ENCODE measurements at regions not wholly inside any gene's neighbourhood (a gene's known extent, or its start where the extent isn't known, plus 50 kb on each side); places are given as distances from the start of the nearest gene placed in this dataset.
A peak's percentile ranks its signal among the peaks of the same experiment; 100 is the strongest.

GRCh38 chr7:155972247-155972646 lies 160.0 kb upstream of the SHH start:
- H3K4me3 Mint-ChIP-seq: no peak overlapping the region
- DNase-seq: peak; percentile 4
- no peaks in the 10 kb centered on the region for H3K9me3 Mint-ChIP-seq (ENCODE audit: low read depth)
- no peak overlapping the region for H3K27ac Mint-ChIP-seq
- no peaks in the 10 kb centered on the region for H3K4me1 Mint-ChIP-seq
- CTCF ChIA-PET: no interaction called here
- ATAC-seq: no peak
- peaks cover 9% of the 10 kb centered on the region for H3K27me3 Mint-ChIP-seq
- no peaks in the 10 kb centered on the region for H3K36me3 Mint-ChIP-seq

- CTCF ChIA-PET: no interaction called here
- Mint-ChIP-seq H3K36me3 (no peaks in the 10 kb centered on the region), H3K4me1 (no peaks in the 10 kb centered on the region), H3K9me3 (ENCODE audit: low read depth) (no peaks in the 10 kb centered on the region), H3K27ac (no peak overlapping the region), H3K27me3 (peaks cover 15% of the 10 kb centered on the region), H3K4me3 (no peak overlapping the region)
- peak; percentile 26 for DNase-seq
- ATAC-seq: no peak
Measured at GRCh38 chr7:155971180-155971770, 159.0 kb upstream of the SHH start.

- H3K4me3 Mint-ChIP-seq: no peak overlapping the region
- peak; percentile 33 for DNase-seq
- peaks cover 6% of the 10 kb centered on the region for H3K4me1 Mint-ChIP-seq
- CTCF ChIA-PET: no interaction called here
- no peaks in the 10 kb centered on the region for H3K36me3 Mint-ChIP-seq
- H3K9me3 Mint-ChIP-seq (ENCODE audit: low read depth): peaks cover 1% of the 10 kb centered on the region
- peaks cover 17% of the 10 kb centered on the region for H3K27me3 Mint-ChIP-seq
- no peak overlapping the region for H3K27ac Mint-ChIP-seq
- no peak for ATAC-seq
Measured at GRCh38 chr7:155969192-155969929, 157.1 kb upstream of the SHH start.

GRCh38 chr7:155965010-155965409 lies 152.7 kb upstream of the SHH start:
- Mint-ChIP-seq H3K4me3 (no peak overlapping the region), H3K36me3 (no peaks in the 10 kb centered on the region), H3K9me3 (ENCODE audit: low read depth) (peaks cover 1% of the 10 kb centered on the region), H3K27ac (no peak overlapping the region), H3K27me3 (peaks cover 20% of the 10 kb centered on the region), H3K4me1 (peaks cover 27% of the 10 kb centered on the region)
- DNase-seq (peak; percentile 51), ATAC-seq (peak; percentile 55)
- CTCF ChIA-PET: no interaction called here

GRCh38 chr7:155964543-155964942 lies 152.3 kb upstream of the SHH start:
- ATAC-seq: no peak
- DNase-seq: no peak
- no peak overlapping the region for H3K27ac Mint-ChIP-seq

GRCh38 chr7:155963771-155964195 lies 151.5 kb upstream of the SHH start:
- peaks cover 27% of the 10 kb centered on the region for H3K4me1 Mint-ChIP-seq
- ATAC-seq (no peak), DNase-seq (no peak)
- CTCF ChIA-PET: no interaction called here
- no peak overlapping the region for H3K27ac Mint-ChIP-seq
- no peaks in the 10 kb centered on the region for H3K36me3 Mint-ChIP-seq
- H3K4me3 Mint-ChIP-seq: no peak overlapping the region
- peaks cover 20% of the 10 kb centered on the region for H3K27me3 Mint-ChIP-seq
- peaks cover 1% of the 10 kb centered on the region for H3K9me3 Mint-ChIP-seq (ENCODE audit: low read depth)

More at GRCh38 chr7:155964543-155964942, 152.3 kb upstream of the SHH start:
- H3K27me3 Mint-ChIP-seq: peaks cover 20% of the 10 kb centered on the region
- CTCF ChIA-PET: no interaction called here
- peaks cover 1% of the 10 kb centered on the region for H3K9me3 Mint-ChIP-seq (ENCODE audit: low read depth)
- H3K4me1 Mint-ChIP-seq: peaks cover 27% of the 10 kb centered on the region
- no peak overlapping the region for H3K4me3 Mint-ChIP-seq
- no peaks in the 10 kb centered on the region for H3K36me3 Mint-ChIP-seq

- H3K9me3 Mint-ChIP-seq (ENCODE audit: low read depth): peaks cover 1% of the 10 kb centered on the region
- CTCF ChIA-PET: no interaction called here
- DNase-seq (no peak), ATAC-seq (no peak)
- no peak overlapping the region for H3K4me3 Mint-ChIP-seq
- peaks cover 27% of the 10 kb centered on the region for H3K4me1 Mint-ChIP-seq
- H3K27me3 Mint-ChIP-seq: peaks cover 20% of the 10 kb centered on the region
- no peak overlapping the region for H3K27ac Mint-ChIP-seq
- no peaks in the 10 kb centered on the region for H3K36me3 Mint-ChIP-seq
Measured at GRCh38 chr7:155963356-155963755, 151.1 kb upstream of the SHH start.

- Mint-ChIP-seq H3K4me1 (peaks cover 27% of the 10 kb centered on the region), H3K27me3 (peaks cover 20% of the 10 kb centered on the region), H3K9me3 (ENCODE audit: low read depth) (peaks cover 1% of the 10 kb centered on the region), H3K36me3 (no peaks in the 10 kb centered on the region), H3K4me3 (no peak overlapping the region), H3K27ac (no peak overlapping the region)
- no peak for DNase-seq
- CTCF ChIA-PET: no interaction called here
- no peak for ATAC-seq
Measured at GRCh38 chr7:155962968-155963300, 150.7 kb upstream of the SHH start.

GRCh38 chr7:155962191-155962967 lies 150.1 kb upstream of the SHH start:
- ATAC-seq (peak; percentile 65), DNase-seq (peak; percentile 58)
- Mint-ChIP-seq H3K36me3 (no peaks in the 10 kb centered on the region), H3K4me1 (peaks cover 27% of the 10 kb centered on the region), H3K27ac (no peak overlapping the region), H3K9me3 (ENCODE audit: low read depth) (peaks cover 1% of the 10 kb centered on the region), H3K4me3 (no peak overlapping the region), H3K27me3 (peaks cover 17% of the 10 kb centered on the region)
- CTCF ChIA-PET: no interaction called here

- no peaks in the 10 kb centered on the region for H3K36me3 Mint-ChIP-seq
- H3K27me3 Mint-ChIP-seq: peaks cover 13% of the 10 kb centered on the region
- peaks cover 27% of the 10 kb centered on the region for H3K4me1 Mint-ChIP-seq
- DNase-seq: no peak
- H3K9me3 Mint-ChIP-seq (ENCODE audit: low read depth): peaks cover 1% of the 10 kb centered on the region
- CTCF ChIA-PET: interaction anchor here (0.7 kb wide), 1 partner anchor 175 kb away, joined by 3 read pairs; no protein-coding TSS in a partner anchor
- ATAC-seq: no peak
- no peak overlapping the region for H3K27ac Mint-ChIP-seq
- H3K4me3 Mint-ChIP-seq: no peak overlapping the region
Measured at GRCh38 chr7:155961241-155962190, 149.3 kb upstream of the SHH start.

- DNase-seq: no peak
- Mint-ChIP-seq H3K4me1 (peaks cover 23% of the 10 kb centered on the region), H3K36me3 (no peaks in the 10 kb centered on the region), H3K27ac (no peak overlapping the region), H3K4me3 (no peak overlapping the region), H3K9me3 (ENCODE audit: low read depth) (no peaks in the 10 kb centered on the region), H3K27me3 (peaks cover 3% of the 10 kb centered on the region)
- CTCF ChIA-PET: no interaction called here
- no peak for ATAC-seq
Measured at GRCh38 chr7:155959894-155960293, 147.6 kb upstream of the SHH start.

GRCh38 chr7:155956977-155957376 lies 144.7 kb upstream of the SHH start:
- CTCF ChIA-PET: no interaction called here
- Mint-ChIP-seq H3K27me3 (peaks cover 3% of the 10 kb centered on the region), H3K4me1 (peaks cover 5% of the 10 kb centered on the region), H3K4me3 (no peak overlapping the region), H3K27ac (no peak overlapping the region), H3K36me3 (no peaks in the 10 kb centered on the region), H3K9me3 (ENCODE audit: low read depth) (no peaks in the 10 kb centered on the region)
- ATAC-seq: no peak
- no peak for DNase-seq

- Mint-ChIP-seq H3K9me3 (ENCODE audit: low read depth) (no peaks in the 10 kb centered on the region), H3K4me3 (no peak overlapping the region), H3K27ac (no peak overlapping the region), H3K27me3 (no peaks in the 10 kb centered on the region), H3K36me3 (no peaks in the 10 kb centered on the region), H3K4me1 (no peaks in the 10 kb centered on the region)
- ATAC-seq: no peak
- no peak for DNase-seq
- CTCF ChIA-PET: no interaction called here
Measured at GRCh38 chr7:155955367-155955635, 143.0 kb upstream of the SHH start.

All from activated CD8-positive, alpha-beta memory T cell treated with anti-CD3 and anti-CD28 coated beads, Interleukin-2, amount 10 ng/mL, durations not matched to agents 7 days and 5 days (primary cell).